Iris pigment epithelial cell (primary cell): ENCODE measurements at regions not wholly inside any gene's neighbourhood (a gene's known extent, or its start where the extent isn't known, plus 50 kb on each side); places are given as distances from the start of the nearest gene placed in this dataset.
"Not testable (repeated sequence)": the region's sequence is repeated elsewhere in the genome, so short reads cannot be mapped to it uniquely, and the experiment has no call there.

Source experiments
- DNase-seq: peaks from one replicate; pipeline ENCODE4 v3.0.0-alpha.2; 2011; ENCODE audit warnings: low read depth

- DNase-seq = not testable (repeated sequence)
Observed at GRCh38 chr3:152774230-152774629, 60.7 kb upstream of the P2RY1 start.

GRCh38 chr3:152778022-152778421 lies 56.9 kb upstream of the P2RY1 start:
- no peak for DNase-seq

- peak; percentile 4 for DNase-seq
Observed at GRCh38 chr3:152779653-152780052, 55.3 kb upstream of the P2RY1 start.

GRCh38 chr3:152780553-152780952 lies 54.4 kb upstream of the P2RY1 start:
- DNase-seq = peak; percentile 3

DNA sequence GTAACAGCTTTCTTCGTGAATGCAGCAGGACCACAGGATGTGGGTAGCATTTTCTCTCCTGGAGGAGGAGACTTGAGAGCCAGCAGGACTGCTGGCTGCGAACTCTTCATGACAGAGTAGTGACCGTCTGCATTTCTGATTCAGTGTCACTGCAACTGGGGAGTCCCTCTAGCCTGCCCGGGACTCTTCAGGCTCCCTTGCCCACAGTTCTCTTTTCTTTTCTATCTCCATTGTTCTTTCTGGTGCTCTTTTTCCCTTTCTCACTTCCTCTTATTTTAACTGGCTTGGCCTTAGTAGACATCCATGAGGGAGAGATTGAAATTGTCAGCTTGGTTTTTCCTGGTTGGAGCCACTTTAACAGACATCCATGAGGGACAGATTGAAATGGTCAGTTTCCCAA lies 49.9 kb upstream of the P2RY1 start:
- no peak for DNase-seq
